ENCODE measurements at regions not wholly inside any gene's neighbourhood (a gene's known extent, or its start where the extent isn't known, plus 50 kb on each side); places are given as distances from the start of the nearest gene placed in this dataset.

DNA sequence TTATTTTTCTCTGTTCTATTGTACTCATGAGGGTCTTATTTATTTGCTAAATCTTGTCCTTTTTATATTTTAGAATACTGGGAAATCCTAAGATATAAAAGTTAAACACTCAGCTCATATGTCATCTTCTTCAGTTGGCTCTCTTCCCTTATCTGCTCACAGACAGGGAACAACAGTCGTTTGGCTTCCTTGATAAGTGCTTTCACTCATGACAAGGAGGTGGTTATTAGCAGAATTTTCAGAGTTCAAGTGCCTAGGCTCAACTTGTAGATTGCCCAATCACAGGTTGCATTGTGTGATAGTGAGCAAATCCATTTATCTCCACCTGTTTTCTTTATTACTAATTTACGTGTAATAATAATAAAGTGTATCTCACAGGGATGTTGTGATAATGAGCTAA is 620.3 kb upstream of the PCDH20 start:
- no peak for TF ChIP-seq CTCF (IDR thresholded peaks at IDR 0.05; ENCODE audit: low read depth, low read length, missing input control)
- TF ChIP-seq GABPA (IDR thresholded peaks at IDR 0.05 in 1 of 2, conservative IDR thresholded peaks at IDR 0.05 in 1 of 2) = no peak
- TF ChIP-seq SP1 (IDR thresholded peaks at IDR 0.05) = no peak
- TF ChIP-seq, protein P1, sequence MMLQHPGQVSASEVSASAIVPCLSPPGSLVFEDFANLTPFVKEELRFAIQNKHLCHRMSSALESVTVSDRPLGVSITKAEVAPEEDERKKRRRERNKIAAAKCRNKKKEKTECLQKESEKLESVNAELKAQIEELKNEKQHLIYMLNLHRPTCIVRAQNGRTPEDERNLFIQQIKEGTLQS (IDR thresholded peaks at IDR 0.05) = no peak
- TF ChIP-seq RXRA (IDR thresholded peaks at IDR 0.05) = no peak
- TF ChIP-seq RAD21 (IDR thresholded peaks at IDR 0.05) = no peak
- no peak for TF ChIP-seq EGR1 (IDR thresholded peaks at IDR 0.05; ENCODE audit: low read depth in 2 of 2)

Measured in liver (tissue), 3 donors.